GM23338 (cell line): ENCODE measurements at regions not wholly inside any gene's neighbourhood (a gene's known extent, or its start where the extent isn't known, plus 50 kb on each side); places are given as distances from the start of the nearest gene placed in this dataset.

ENCODE experiments used
- ATAC-seq: fragments of 200-7000 bp; cut with Tn5 transposase; 3 replicates; pipeline ENCODE4 v1.9.1; 2020
- DNase-seq: peaks from one replicate; pipeline ENCODE4 v3.0.0-alpha.2; 2015; ENCODE audit warnings: low spot score
- H2AFZ ChIP-seq: fragments of 200-600 bp; sonication (generic); 2 replicates; pipeline ENCODE4 v1.8.0; 2016; ENCODE audit warnings: antibody characterized with exemption, mild to moderate bottlenecking, moderate library complexity
- H3F3A ChIP-seq: fragments of 200-600 bp; sonication (generic); replicated peaks from 2 replicates; pipeline ENCODE4 v1.8.0; 2017; ENCODE audit warnings: antibody characterized with exemption, mixed run types, low read depth
- H3K27ac ChIP-seq: fragments of 200-600 bp; sonication (generic); 2 replicates; pipeline ENCODE4 v1.6.1; 2016; ENCODE audit warnings: low read depth
- H3K27me3 ChIP-seq: fragments of 200-600 bp; sonication (generic); 2 replicates; pipeline ENCODE4 v1.8.0; 2016; ENCODE audit warnings: mild to moderate bottlenecking, mixed run types, moderate library complexity; ENCODE audit not compliant: insufficient read depth
- H3K36me3 ChIP-seq: fragments of 200-600 bp; sonication (generic); 2 replicates; pipeline ENCODE4 v1.8.0; 2016; ENCODE audit warnings: mild to moderate bottlenecking; ENCODE audit not compliant: insufficient read depth
- H3K4me1 ChIP-seq: fragments of 200-600 bp; sonication (generic); 2 replicates; pipeline ENCODE4 v1.8.0; 2016; ENCODE audit warnings: mild to moderate bottlenecking, moderate library complexity; ENCODE audit not compliant: insufficient read depth
- H3K4me2 ChIP-seq: fragments of 200-600 bp; sonication (generic); 2 replicates; pipeline ENCODE4 v1.7.1; 2017; ENCODE audit warnings: mixed run types
- H3K4me3 ChIP-seq: fragments of 200-600 bp; sonication (generic); 2 replicates; pipeline ENCODE4 v1.6.1; 2016; ENCODE audit warnings: mixed run types
- H3K79me2 ChIP-seq: fragments of 200-600 bp; sonication (generic); replicated peaks from 2 replicates; pipeline ENCODE4 v1.8.0; 2017; ENCODE audit warnings: mild to moderate bottlenecking; ENCODE audit not compliant: insufficient read depth
- H3K9me2 ChIP-seq: fragments of 200-600 bp; sonication (generic); 2 replicates; pipeline ENCODE4 v1.8.0; 2017; ENCODE audit not compliant: insufficient read depth
- H4K20me1 ChIP-seq: fragments of 200-600 bp; sonication (generic); replicated peaks from 2 replicates; pipeline ENCODE4 v1.8.0; 2017; ENCODE audit warnings: mild to moderate bottlenecking; ENCODE audit not compliant: insufficient read depth
- H3K27ac Mint-ChIP-seq: 2 replicates; pipeline ENCODE4 v1.8.0; 2020; ENCODE audit warnings: inconsistent platforms, mild to moderate bottlenecking, moderate library complexity, mixed read lengths
- H3K27me3 Mint-ChIP-seq: 3 replicates; pipeline ENCODE4 v1.8.0; 2022; ENCODE audit warnings: low read depth, mild to moderate bottlenecking, moderate library complexity, mixed read lengths, inconsistent platforms; ENCODE audit not compliant: insufficient read depth, poor library complexity
- H3K36me3 Mint-ChIP-seq: 3 replicates; pipeline ENCODE4 v1.8.0; 2021; ENCODE audit warnings: low read depth, mild to moderate bottlenecking, inconsistent platforms, moderate library complexity, mixed read lengths
- H3K4me1 Mint-ChIP-seq: 3 replicates; pipeline ENCODE4 v1.8.0; 2020; ENCODE audit warnings: mild to moderate bottlenecking, inconsistent platforms, mixed read lengths
- H3K4me3 Mint-ChIP-seq: 3 replicates; pipeline ENCODE4 v1.8.0; 2021; ENCODE audit warnings: moderate library complexity, mild to moderate bottlenecking, inconsistent platforms, mixed read lengths
- H3K9me3 Mint-ChIP-seq: 3 replicates; pipeline ENCODE4 v1.8.0; 2020; ENCODE audit warnings: moderate library complexity, mild to moderate bottlenecking, inconsistent platforms, mixed read lengths
- CREB1 ChIP-seq: fragments of 250-450 bp; sonication (Bioruptor Pico); IDR thresholded peaks from 2 replicates; pipeline ENCODE4 v1.5.0; 2020; ENCODE audit warnings: low read depth, mild to moderate bottlenecking, moderate library complexity
- ETS1 ChIP-seq: IDR thresholded peaks from 2 replicates; pipeline ENCODE4 v1.6.1; 2016; ENCODE audit warnings: antibody characterized with exemption
- EZH2 ChIP-seq: fragments of 200-600 bp; sonication (generic); IDR thresholded peaks from one replicate; pipeline ENCODE4 v1.8.0; 2017; ENCODE audit warnings: antibody characterized with exemption, mild to moderate bottlenecking, low read depth; ENCODE audit not compliant: unreplicated experiment
- EZH2phosphoT487 ChIP-seq: fragments of 200-600 bp; sonication (generic); IDR thresholded peaks from one replicate; pipeline ENCODE4 v1.8.1; 2018; ENCODE audit warnings: antibody characterized with exemption; ENCODE audit not compliant: unreplicated experiment
- JUNB ChIP-seq: IDR thresholded peaks from one replicate; pipeline ENCODE4 v1.6.1; 2016; ENCODE audit warnings: antibody characterized with exemption; ENCODE audit not compliant: unreplicated experiment
- NANOG ChIP-seq: IDR thresholded peaks from 2 replicates; pipeline ENCODE4 v1.6.1; 2016; ENCODE audit warnings: antibody characterized with exemption, borderline replicate concordance
- POLR2AphosphoS5 ChIP-seq: IDR thresholded peaks from 2 replicates; pipeline ENCODE4 v1.6.1; 2016; ENCODE audit warnings: antibody characterized with exemption, low read depth
- STAT1 ChIP-seq: IDR thresholded peaks from one replicate; pipeline ENCODE4 v1.6.1; 2016; ENCODE audit warnings: antibody characterized with exemption; ENCODE audit not compliant: unreplicated experiment
- ZNF331 ChIP-seq: fragments of 250-450 bp; sonication (Bioruptor Pico); IDR thresholded peaks from 2 replicates; pipeline ENCODE4 v1.5.0; 2020; ENCODE audit warnings: low read depth, mild to moderate bottlenecking, moderate library complexity
- TF ChIP-seq, protein P1 (sequence below), 2 experiments: fragments of 200-600 bp in 1 of 2; sonication (generic) in 1 of 2; conservative IDR thresholded peaks; 2 replicates each; pipeline versions ENCODE4 v1.5.1 to v1.6.1; 2016 to 2017; ENCODE audit warnings: antibody characterized with exemption in 2 of 2, low read depth in 2 of 2, mild to moderate bottlenecking in 2 of 2, moderate library complexity in 1 of 2
- TF ChIP-seq, protein P2 (sequence below): fragments of 250-450 bp; sonication (Bioruptor Pico); IDR thresholded peaks from 2 replicates; pipeline ENCODE4 v1.5.0; 2020; ENCODE audit warnings: mild to moderate bottlenecking, moderate library complexity

GRCh38 chr9:86723346-86723745 is 224.0 kb downstream of the GAS1 start:
- Histone ChIP-seq H3K4me1 (peaks cover 7% of the 10 kb centered on the region), H3F3A (no peaks in the 10 kb centered on the region), H3K27ac (no peak overlapping the region), H4K20me1 (no peaks in the 10 kb centered on the region), H2AFZ (peak overlapping the region; percentile 59; the same call in 1 of the 2 replicates), H3K9me2 (peaks cover 4% of the 10 kb centered on the region; the same call in 1 of the 2 replicates), H3K4me3 (no peak overlapping the region), H3K4me2 (no peak overlapping the region), H3K36me3 (no peaks in the 10 kb centered on the region), H3K27me3 (no peaks in the 10 kb centered on the region), H3K79me2 (no peaks in the 10 kb centered on the region)
- ATAC-seq (no peak), DNase-seq (no peak)
- Mint-ChIP-seq H3K4me1 (peaks cover 25% of the 10 kb centered on the region), H3K4me3 (no peak overlapping the region), H3K27me3 (peaks cover 3% of the 10 kb centered on the region), H3K9me3 (no peaks in the 10 kb centered on the region), H3K27ac (no peak overlapping the region), H3K36me3 (no peaks in the 10 kb centered on the region)
- no peak for TF ChIP-seq EZH2phosphoT487

GRCh38 chr9:86722706-86723075 is 224.6 kb downstream of the GAS1 start:
- peaks cover 3% of the 10 kb centered on the region for H3K27me3 Mint-ChIP-seq
- no peak overlapping the region for H3K27ac Mint-ChIP-seq
- Histone ChIP-seq H3K9me2 (peaks cover 4% of the 10 kb centered on the region; the same call in 1 of the 2 replicates), H2AFZ (no peak overlapping the region), H4K20me1 (no peaks in the 10 kb centered on the region), H3K27ac (no peak overlapping the region), H3K4me2 (no peak overlapping the region), H3F3A (no peaks in the 10 kb centered on the region), H3K79me2 (no peaks in the 10 kb centered on the region), H3K4me3 (no peak overlapping the region), H3K27me3 (no peaks in the 10 kb centered on the region), H3K4me1 (peaks cover 7% of the 10 kb centered on the region), H3K36me3 (no peaks in the 10 kb centered on the region)
- H3K4me1 Mint-ChIP-seq, result peaks cover 25% of the 10 kb centered on the region
- no peaks in the 10 kb centered on the region for H3K36me3 Mint-ChIP-seq
- H3K9me3 Mint-ChIP-seq, result no peaks in the 10 kb centered on the region
- ATAC-seq (no peak), DNase-seq (no peak)
- no peak overlapping the region for H3K4me3 Mint-ChIP-seq
- no peak for TF ChIP-seq NANOG
- TF ChIP-seq STAT1, result no peak
- TF ChIP-seq, protein P1, sequence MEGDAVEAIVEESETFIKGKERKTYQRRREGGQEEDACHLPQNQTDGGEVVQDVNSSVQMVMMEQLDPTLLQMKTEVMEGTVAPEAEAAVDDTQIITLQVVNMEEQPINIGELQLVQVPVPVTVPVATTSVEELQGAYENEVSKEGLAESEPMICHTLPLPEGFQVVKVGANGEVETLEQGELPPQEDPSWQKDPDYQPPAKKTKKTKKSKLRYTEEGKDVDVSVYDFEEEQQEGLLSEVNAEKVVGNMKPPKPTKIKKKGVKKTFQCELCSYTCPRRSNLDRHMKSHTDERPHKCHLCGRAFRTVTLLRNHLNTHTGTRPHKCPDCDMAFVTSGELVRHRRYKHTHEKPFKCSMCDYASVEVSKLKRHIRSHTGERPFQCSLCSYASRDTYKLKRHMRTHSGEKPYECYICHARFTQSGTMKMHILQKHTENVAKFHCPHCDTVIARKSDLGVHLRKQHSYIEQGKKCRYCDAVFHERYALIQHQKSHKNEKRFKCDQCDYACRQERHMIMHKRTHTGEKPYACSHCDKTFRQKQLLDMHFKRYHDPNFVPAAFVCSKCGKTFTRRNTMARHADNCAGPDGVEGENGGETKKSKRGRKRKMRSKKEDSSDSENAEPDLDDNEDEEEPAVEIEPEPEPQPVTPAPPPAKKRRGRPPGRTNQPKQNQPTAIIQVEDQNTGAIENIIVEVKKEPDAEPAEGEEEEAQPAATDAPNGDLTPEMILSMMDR (conservative IDR thresholded peaks at IDR 0.05; ENCODE audit: low read depth in 2 of 2), result no peak
- no peak for TF ChIP-seq EZH2phosphoT487
- TF ChIP-seq ETS1, result no peak
- no peak for TF ChIP-seq ZNF331
- no peak for TF ChIP-seq JUNB
- no peak for TF ChIP-seq EZH2
- TF ChIP-seq, protein P2, sequence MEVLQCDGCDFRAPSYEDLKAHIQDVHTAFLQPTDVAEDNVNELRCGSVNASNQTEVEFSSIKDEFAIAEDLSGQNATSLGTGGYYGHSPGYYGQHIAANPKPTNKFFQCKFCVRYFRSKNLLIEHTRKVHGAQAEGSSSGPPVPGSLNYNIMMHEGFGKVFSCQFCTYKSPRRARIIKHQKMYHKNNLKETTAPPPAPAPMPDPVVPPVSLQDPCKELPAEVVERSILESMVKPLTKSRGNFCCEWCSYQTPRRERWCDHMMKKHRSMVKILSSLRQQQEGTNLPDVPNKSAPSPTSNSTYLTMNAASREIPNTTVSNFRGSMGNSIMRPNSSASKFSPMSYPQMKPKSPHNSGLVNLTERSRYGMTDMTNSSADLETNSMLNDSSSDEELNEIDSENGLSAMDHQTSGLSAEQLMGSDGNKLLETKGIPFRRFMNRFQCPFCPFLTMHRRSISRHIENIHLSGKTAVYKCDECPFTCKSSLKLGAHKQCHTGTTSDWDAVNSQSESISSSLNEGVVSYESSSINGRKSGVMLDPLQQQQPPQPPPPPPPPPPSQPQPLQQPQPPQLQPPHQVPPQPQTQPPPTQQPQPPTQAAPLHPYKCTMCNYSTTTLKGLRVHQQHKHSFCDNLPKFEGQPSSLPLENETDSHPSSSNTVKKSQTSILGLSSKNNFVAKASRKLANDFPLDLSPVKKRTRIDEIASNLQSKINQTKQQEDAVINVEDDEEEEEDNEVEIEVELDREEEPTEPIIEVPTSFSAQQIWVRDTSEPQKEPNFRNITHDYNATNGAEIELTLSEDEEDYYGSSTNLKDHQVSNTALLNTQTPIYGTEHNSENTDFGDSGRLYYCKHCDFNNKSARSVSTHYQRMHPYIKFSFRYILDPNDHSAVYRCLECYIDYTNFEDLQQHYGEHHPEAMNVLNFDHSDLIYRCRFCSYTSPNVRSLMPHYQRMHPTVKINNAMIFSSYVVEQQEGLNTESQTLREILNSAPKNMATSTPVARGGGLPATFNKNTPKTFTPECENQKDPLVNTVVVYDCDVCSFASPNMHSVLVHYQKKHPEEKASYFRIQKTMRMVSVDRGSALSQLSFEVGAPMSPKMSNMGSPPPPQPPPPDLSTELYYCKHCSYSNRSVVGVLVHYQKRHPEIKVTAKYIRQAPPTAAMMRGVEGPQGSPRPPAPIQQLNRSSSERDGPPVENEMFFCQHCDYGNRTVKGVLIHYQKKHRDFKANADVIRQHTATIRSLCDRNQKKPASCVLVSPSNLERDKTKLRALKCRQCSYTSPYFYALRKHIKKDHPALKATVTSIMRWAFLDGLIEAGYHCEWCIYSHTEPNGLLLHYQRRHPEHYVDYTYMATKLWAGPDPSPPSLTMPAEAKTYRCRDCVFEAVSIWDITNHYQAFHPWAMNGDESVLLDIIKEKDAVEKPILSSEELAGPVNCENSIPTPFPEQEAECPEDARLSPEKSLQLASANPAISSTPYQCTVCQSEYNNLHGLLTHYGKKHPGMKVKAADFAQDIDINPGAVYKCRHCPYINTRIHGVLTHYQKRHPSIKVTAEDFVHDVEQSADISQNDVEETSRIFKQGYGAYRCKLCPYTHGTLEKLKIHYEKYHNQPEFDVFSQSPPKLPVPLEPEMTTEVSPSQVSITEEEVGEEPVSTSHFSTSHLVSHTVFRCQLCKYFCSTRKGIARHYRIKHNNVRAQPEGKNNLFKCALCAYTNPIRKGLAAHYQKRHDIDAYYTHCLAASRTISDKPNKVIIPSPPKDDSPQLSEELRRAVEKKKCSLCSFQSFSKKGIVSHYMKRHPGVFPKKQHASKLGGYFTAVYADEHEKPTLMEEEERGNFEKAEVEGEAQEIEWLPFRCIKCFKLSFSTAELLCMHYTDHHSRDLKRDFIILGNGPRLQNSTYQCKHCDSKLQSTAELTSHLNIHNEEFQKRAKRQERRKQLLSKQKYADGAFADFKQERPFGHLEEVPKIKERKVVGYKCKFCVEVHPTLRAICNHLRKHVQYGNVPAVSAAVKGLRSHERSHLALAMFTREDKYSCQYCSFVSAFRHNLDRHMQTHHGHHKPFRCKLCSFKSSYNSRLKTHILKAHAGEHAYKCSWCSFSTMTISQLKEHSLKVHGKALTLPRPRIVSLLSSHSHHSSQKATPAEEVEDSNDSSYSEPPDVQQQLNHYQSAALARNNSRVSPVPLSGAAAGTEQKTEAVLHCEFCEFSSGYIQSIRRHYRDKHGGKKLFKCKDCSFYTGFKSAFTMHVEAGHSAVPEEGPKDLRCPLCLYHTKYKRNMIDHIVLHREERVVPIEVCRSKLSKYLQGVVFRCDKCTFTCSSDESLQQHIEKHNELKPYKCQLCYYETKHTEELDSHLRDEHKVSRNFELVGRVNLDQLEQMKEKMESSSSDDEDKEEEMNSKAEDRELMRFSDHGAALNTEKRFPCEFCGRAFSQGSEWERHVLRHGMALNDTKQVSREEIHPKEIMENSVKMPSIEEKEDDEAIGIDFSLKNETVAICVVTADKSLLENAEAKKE (CRISPR knock-in tag), result no peak
- no peak for TF ChIP-seq CREB1
- TF ChIP-seq POLR2AphosphoS5, result no peak
